NCI-H345 treated with DMSO at 0.1 percent for 48 hours (cell line): ENCODE measurements at regions not wholly inside any gene's neighbourhood (a gene's known extent, or its start where the extent isn't known, plus 50 kb on each side); places are given as distances from the start of the nearest gene placed in this dataset.
"Not testable (repeated sequence)": the region's sequence is repeated elsewhere in the genome, so short reads cannot be mapped to it uniquely, and the experiment has no call there.

Source experiments
- DNase-seq: peaks from one replicate; lab custom pipeline; 2025; ENCODE audit not compliant: unreplicated experiment; lab: John Stamatoyannopoulos, UW

DNA sequence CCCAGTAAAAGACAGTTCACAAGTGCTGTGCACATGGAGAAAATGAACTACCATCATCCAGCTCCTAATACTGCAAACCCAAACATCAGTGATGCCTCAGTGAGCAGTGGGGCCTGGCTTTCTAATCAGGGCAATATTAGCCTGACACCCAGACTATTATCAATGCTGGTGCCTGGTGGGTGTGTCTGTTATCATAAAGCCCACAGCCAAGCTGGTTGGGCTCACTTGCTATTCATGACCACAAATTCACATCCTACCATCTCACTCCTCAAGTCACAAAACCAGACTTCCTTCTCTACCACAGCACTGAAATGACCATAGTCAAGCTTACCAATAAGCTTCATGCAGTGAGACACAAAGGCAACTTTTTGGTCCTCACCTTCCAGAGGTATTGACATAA lies 180.8 kb upstream of the PLN start:
- no peak for DNase-seq

GRCh38 chr6:118370722-118371121 lies 177.4 kb upstream of the PLN start:
- no peak for DNase-seq

GRCh38 chr6:118371955-118372354 lies 176.1 kb upstream of the PLN start:
- no peak for DNase-seq

DNA sequence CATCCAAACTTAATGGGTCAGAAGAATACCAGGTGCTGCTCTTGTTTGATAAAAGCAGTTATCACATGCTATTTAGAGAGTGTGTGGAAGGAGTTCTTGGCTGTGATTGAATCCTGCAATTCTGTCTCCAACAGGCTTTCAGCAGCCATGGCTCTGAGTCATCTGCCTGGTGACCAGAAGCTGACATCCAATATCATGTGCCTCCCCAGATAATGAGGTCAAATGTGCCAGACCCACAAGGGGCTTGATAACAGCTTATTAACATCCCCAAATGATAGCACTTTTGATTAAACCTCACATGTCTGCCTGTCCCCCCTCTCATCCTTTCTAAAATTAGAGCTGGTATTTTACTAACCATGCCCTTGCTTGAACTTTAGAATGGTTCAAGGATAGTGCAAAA lies 175.7 kb upstream of the PLN start:
- DNase-seq: no peak

DNA sequence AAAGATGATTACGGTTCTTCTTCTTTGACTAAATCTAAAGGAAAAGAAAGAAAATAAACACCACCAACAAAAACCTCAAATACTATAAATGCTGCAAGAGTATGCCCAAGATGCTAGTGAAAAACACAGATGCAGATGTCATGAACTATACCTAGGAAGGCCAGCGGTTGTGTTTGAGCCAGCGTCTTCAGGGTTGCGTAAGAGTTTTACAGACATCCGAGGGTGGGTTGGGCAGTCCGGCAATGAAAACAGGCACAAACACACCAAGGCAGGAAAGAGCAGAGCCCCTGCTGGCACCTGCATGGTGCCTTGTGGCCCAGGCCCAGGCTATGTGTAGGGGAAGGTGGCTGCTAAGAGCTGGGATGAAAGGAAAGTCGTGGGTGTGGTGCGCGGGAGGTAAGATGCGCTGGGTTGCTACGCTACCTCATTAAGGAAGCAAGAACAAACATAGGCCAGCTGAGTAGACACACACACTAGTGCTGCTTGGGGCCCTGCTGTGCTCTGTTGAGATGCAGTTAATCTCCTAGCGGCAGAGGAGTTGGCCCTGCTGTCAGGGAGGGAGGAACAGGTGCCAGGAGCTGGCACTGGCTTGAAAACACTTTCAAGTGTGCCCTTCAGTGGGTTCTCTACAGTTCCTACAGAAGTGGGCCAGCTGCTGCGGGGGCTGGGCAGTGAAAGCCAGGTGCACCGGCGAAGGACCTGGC lies 170.2 kb upstream of the PLN start:
- peak; percentile 98 for DNase-seq

GRCh38 chr6:118380620-118381019 lies 167.5 kb upstream of the PLN start:
- DNase-seq: not testable (repeated sequence)

DNA sequence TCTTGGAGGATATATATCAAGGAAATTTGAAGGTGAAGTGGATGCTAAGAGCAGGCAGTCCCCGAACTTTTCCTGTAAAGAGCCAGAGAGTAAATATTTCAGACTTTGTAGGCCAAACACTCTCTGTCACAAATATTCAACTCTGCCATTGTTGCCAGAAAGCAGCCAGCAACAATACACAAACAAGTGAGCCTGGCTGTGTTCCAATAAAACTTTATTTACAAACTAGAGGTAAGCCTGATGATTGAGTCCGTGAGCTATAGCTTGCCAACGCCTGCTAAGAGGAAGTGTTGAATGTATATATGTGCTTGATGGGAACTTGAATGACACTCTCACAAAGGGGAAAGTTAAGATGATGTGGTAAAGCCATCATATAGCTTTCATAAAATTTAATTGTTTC lies 166.0 kb upstream of the PLN start:
- DNase-seq: peak; percentile 78

DNA sequence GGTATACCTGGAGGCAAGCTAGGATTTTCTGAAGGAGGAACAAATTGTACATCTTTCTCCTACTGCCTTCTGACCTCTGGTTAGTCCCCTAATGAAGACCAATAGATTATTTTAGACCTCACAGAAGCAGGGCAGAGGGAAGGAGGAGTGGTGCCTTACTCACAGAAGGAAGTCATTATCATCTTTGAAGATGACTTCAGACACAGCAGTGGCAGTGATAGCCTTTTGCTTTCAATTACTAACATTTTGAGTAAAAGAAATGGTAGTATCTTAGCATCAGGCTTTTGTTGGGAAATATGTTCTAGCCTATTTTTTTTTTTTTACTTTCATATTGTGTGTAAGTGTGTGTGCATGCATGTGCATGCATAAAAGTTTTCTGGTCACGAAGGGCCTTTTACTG lies 164.2 kb upstream of the PLN start:
- DNase-seq: no peak

DNA sequence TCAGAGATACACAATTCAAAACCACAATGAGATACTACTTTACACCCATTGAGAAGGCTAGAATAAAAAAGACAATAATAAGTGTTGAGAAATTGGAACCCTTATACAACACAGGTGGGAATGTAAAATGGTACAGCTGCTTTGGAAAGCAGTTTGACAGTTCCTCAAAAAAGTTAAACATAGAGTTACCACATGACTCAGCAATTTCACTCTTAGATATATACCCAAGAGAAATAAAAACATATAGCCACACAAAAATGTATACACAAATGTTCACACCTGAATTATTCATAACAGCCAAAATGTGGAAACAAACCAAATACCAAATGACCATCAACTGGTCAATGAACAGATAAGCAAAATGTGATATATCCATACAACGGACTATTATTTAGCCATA lies 161.1 kb upstream of the PLN start:
- no peak for DNase-seq

GRCh38 chr6:118387921-118388701 lies 160.0 kb upstream of the PLN start:
- DNase-seq: no peak

DNA sequence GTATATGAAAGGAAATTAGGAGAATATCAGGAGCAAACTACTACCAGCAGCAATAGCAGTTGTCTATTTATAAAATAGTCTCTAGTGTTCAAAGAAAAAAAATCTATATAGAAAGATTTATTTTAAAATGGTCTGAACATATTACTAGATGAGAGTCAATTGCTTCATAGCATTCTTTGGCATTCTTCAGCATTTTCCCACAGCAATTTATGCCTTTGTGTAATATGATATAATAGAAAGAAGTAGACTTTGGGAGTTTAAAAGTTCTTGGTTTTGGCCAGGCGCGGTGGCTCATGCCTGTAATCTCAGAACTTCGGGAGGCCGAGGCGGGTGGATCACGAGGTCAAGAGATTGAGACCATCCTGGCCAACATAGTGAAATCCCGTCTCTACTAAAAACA lies 157.0 kb upstream of the PLN start:
- no peak for DNase-seq

DNA sequence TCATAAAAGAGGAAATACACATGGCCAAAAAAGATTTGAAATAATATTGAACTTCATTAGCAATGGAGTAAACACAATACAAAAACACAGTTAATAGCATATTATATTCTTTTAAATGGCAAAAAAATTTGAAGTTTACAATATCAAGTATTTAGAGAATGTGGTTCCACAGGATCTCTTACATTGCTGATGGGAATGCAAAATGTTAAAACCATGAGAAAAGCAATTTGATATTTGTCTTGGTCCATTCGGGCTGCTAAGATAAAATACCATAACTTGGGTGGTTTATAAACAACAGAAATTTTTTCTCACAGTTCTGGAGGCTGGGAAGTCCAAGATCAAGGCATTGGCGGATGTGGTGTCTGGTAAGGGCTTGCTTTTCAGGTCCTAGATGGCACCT lies 154.0 kb upstream of the PLN start:
- DNase-seq: no peak

DNA sequence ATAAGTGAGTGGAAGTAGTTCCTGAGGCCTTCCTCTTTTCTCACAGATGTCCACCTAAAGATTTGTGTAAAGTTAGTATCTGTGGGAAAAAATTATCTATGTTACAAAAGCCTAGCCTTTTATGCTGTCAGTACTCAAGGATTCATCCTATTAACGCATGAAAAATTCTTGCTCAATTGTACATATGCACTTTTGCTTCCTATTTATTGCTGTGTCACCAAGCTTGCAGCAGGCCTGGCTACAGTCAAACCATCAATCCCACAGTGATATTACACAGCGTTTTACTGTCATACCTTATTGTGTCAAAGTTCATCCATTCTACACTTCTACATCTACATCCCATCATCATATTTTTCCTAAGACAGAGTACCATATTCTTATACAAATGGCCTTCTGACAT lies 151.1 kb upstream of the PLN start:
- DNase-seq: no peak

GRCh38 chr6:118397671-118398465 lies 150.2 kb upstream of the PLN start:
- DNase-seq: no peak

DNA sequence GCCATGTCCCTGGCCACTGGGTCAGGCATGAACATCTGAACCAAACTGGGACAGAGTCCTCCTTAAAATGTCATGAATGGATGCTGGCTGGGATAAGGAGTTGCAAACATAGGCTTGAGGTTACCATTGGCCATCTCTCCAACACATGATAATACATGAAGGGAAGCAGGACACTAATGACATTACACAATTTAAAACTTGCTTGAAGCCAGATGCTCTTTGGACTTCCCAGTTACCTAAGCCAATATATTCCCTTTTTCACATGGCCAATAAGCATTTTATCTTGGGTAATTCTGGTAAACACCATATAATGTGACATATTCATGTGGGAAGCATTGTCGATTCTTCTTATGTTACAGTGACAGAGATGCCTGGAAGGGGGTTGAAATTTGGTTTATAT lies 148.0 kb upstream of the PLN start:
- no peak for DNase-seq

GRCh38 chr6:118400582-118400981 lies 147.5 kb upstream of the PLN start:
- DNase-seq: no peak

DNA sequence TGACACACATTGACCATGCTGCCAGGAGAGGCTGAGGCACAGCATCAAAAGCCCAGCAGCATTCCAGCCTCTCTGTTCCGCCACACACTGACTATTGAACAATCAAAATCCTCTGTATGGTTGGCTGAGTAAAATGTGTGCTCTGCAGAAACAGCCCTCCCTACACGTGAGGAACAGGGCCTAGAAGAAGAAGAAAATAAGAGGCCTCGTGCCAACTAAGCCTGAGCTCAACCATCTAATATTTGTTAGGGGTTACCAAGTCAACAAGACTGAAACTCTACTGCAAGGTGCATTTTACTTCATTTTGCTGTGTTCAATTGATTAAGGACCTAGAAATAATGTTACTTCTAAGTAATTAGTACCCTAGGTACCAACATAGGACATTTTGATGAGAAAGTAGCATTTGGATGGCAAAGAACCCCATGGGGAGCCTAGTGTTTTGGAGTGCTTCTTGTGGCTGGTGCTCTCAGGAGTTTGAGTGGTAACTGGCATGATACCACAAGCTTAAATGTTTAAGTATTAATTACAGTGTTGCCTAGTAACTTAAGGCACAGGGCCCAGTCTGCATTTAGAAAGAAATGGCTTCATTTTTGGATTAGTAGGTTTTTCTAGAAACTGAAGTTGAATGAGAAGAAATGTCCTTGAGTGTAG lies 146.6 kb upstream of the PLN start:
- peak; percentile 53 for DNase-seq

GRCh38 chr6:118403036-118403435 lies 145.1 kb upstream of the PLN start:
- DNase-seq: no peak

- no peak for DNase-seq
Observed at GRCh38 chr6:118408863-118409262, 139.2 kb upstream of the PLN start.

- no peak for DNase-seq
Observed at GRCh38 chr6:118410001-118410400, 138.1 kb upstream of the PLN start.
